NCI-H2196 treated with DMSO at 0.1 percent for 48 hours (cell line): ENCODE measurements at regions not wholly inside any gene's neighbourhood (a gene's known extent, or its start where the extent isn't known, plus 50 kb on each side); places are given as distances from the start of the nearest gene placed in this dataset.
"Not testable (repeated sequence)": the region's sequence is repeated elsewhere in the genome, so short reads cannot be mapped to it uniquely, and the experiment has no call there.

Source experiments
- DNase-seq: peaks from one replicate; lab custom pipeline; 2025; ENCODE audit not compliant: unreplicated experiment; lab: John Stamatoyannopoulos, UW

- DNase-seq: no peak
These were observed 468.9 kb upstream of the CCDC54 start for GRCh38 chr3:106908181-106908938.

- no peak for DNase-seq
These were observed 464.0 kb upstream of the CCDC54 start for GRCh38 chr3:106913111-106913698.

GRCh38 chr3:106913966-106914365, 463.3 kb upstream of the CCDC54 start:
- DNase-seq: no peak

GRCh38 chr3:106920609-106921008, 456.6 kb upstream of the CCDC54 start:
- no peak for DNase-seq

GRCh38 chr3:106929081-106929480, 448.2 kb upstream of the CCDC54 start:
- no peak for DNase-seq

- DNase-seq: no peak
These were observed 447.2 kb upstream of the CCDC54 start for GRCh38 chr3:106930086-106930485.

- DNase-seq: no peak
These were observed 445.3 kb upstream of the CCDC54 start for GRCh38 chr3:106931904-106932303.

- no peak for DNase-seq
These were observed 440.9 kb upstream of the CCDC54 start for GRCh38 chr3:106936337-106936736.

GRCh38 chr3:106942051-106942450, 435.2 kb upstream of the CCDC54 start:
- no peak for DNase-seq

GRCh38 chr3:106943071-106943470, 434.2 kb upstream of the CCDC54 start:
- no peak for DNase-seq

- DNase-seq: no peak
These were observed 431.8 kb upstream of the CCDC54 start for GRCh38 chr3:106945435-106945834.

GRCh38 chr3:106946866-106947265, 430.4 kb upstream of the CCDC54 start:
- no peak for DNase-seq

GRCh38 chr3:106957029-106957428, 420.2 kb upstream of the CCDC54 start:
- no peak for DNase-seq

GRCh38 chr3:106962993-106963392, 414.2 kb upstream of the CCDC54 start:
- no peak for DNase-seq

GRCh38 chr3:106963442-106963841, 413.8 kb upstream of the CCDC54 start:
- DNase-seq: no peak

- DNase-seq: no peak
These were observed 411.9 kb upstream of the CCDC54 start for GRCh38 chr3:106965307-106965706.

- DNase-seq: no peak
These were observed 407.6 kb upstream of the CCDC54 start for GRCh38 chr3:106969596-106969995.

- no peak for DNase-seq
These were observed 395.8 kb upstream of the CCDC54 start for GRCh38 chr3:106981392-106981791.

- no peak for DNase-seq
These were observed 391.5 kb upstream of the CCDC54 start for GRCh38 chr3:106985721-106986120.

GRCh38 chr3:106998841-106999682, 378.2 kb upstream of the CCDC54 start:
- DNase-seq: not testable (repeated sequence)

GRCh38 chr3:107001635-107002034, 375.6 kb upstream of the CCDC54 start:
- DNase-seq: no peak

- not testable (repeated sequence) for DNase-seq
These were observed 371.9 kb upstream of the CCDC54 start for GRCh38 chr3:107005352-107005751.
